NCI-H524 (cell line): ENCODE measurements at regions not wholly inside any gene's neighbourhood (a gene's known extent, or its start where the extent isn't known, plus 50 kb on each side); places are given as distances from the start of the nearest gene placed in this dataset.
A peak's percentile ranks its signal among the peaks of the same experiment; 100 is the strongest.
"Not testable (repeated sequence)": the region's sequence is repeated elsewhere in the genome, so short reads cannot be mapped to it uniquely, and the experiment has no call there.

Experiments
- DNase-seq, 2 experiments: peaks; one replicate each; lab custom pipeline; 2025; lab: John Stamatoyannopoulos, UW

- not testable (repeated sequence) for DNase-seq
These were observed 74.4 kb upstream of the RTN4 start for GRCh38 chr2:55124682-55125081.

- no peak for DNase-seq
These were observed 73.6 kb upstream of the RTN4 start for GRCh38 chr2:55123851-55124269.

GRCh38 chr2:55120634-55121359, 70.5 kb upstream of the RTN4 start:
- peak; percentile 95 to 100 for DNase-seq

- peak; percentile 96 to 99 for DNase-seq
These were observed 69.6 kb upstream of the RTN4 start for GRCh38 chr2:55119711-55120487.

- no peak for DNase-seq
These were observed 68.4 kb upstream of the RTN4 start for GRCh38 chr2:55118643-55119083.

GRCh38 chr2:55116966-55117365, 66.7 kb upstream of the RTN4 start:
- DNase-seq, result no peak

- no peak for DNase-seq
These were observed 66.3 kb upstream of the RTN4 start for GRCh38 chr2:55116598-55116964.

- DNase-seq, result no peak
These were observed 65.7 kb upstream of the RTN4 start for GRCh38 chr2:55115761-55116597.

GRCh38 chr2:55114597-55114996, 64.3 kb upstream of the RTN4 start:
- DNase-seq, result no peak

GRCh38 chr2:55114082-55114481, 63.8 kb upstream of the RTN4 start:
- DNase-seq, result no peak

GRCh38 chr2:55112229-55113031, 62.2 kb upstream of the RTN4 start:
- DNase-seq, result peak; percentile 40 to 76

- peak; percentile 61 to 91 for DNase-seq
These were observed 61.4 kb upstream of the RTN4 start for GRCh38 chr2:55111570-55112228.

- DNase-seq, result no peak
These were observed 60.9 kb upstream of the RTN4 start for GRCh38 chr2:55111230-55111569.

- DNase-seq, result peak; percentile 89 to 91
These were observed 59.1 kb upstream of the RTN4 start for GRCh38 chr2:55109219-55109891.

- peak; percentile 48 to 72 for DNase-seq
These were observed 58.4 kb upstream of the RTN4 start for GRCh38 chr2:55108456-55109160.

- no peak for DNase-seq
These were observed 57.2 kb upstream of the RTN4 start for GRCh38 chr2:55107436-55107835.

- no peak for DNase-seq
These were observed 55.9 kb upstream of the RTN4 start for GRCh38 chr2:55106148-55106547.

- DNase-seq, result no peak
These were observed 55.2 kb upstream of the RTN4 start for GRCh38 chr2:55105456-55105855.

GRCh38 chr2:55103046-55103445, 52.8 kb upstream of the RTN4 start:
- no peak for DNase-seq
